ENCODE measurements at regions not wholly inside any gene's neighbourhood (a gene's known extent, or its start where the extent isn't known, plus 50 kb on each side); places are given as distances from the start of the nearest gene placed in this dataset.

DNA sequence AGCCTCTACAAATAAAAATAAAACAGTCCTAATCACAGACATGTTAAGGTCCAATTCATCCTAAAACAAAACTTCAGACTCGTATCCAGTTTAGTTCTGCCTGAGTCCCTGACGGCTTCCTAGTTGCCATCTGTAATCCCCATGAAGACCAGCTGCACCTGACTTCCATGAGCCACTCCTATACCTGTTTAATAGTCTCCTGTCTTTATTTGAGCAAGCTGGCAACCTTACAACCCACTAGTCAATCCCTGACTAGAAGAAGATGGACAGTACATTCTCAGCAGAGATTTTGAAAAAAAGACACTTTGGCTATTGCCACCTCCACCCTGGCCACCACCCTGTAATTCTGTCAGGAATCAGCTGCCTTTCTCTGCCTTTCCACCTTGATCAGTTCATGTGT, 197.7 kb downstream of the HIBADH start:
- no peak for DNase-seq

DNA sequence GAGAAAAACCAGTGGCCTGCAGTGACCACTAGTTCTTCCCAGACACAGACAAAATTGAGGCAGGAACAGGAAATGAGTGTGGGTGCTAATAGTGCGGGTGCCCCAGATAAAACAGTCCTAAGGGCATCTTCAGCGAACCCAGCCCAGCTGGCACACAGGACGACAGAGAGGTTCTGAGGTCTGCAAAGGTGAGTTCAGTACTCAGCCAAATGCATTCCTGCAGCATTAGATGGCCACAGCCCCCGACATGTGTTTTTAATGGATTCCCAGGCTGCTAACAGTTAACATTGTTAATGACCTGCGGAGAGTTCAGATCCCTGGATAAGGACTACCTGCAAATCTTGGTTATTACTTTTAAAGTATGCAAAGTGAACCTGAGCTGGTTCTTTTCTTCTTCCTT, 196.0 kb downstream of the HIBADH start:
- no peak for DNase-seq

DNA sequence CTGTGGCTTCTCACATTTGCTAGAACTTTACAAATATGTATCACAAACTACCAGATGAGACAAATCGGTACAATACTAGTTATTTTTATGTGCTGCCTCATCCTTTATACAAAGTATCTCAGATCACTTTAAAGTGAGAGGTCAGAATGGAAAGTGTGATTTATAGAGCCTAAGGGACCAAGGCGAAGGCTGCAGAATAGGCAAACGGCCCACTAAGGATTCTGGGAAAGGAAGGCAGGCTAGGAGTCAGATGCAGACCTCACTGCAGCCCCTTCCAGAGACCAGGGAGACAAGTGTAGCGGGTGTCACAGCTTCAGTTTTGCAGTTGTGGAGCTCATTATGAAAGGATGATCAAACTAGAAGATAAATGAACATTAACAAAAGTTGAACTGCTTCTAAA, 190.6 kb downstream of the HIBADH start:
- no peak for DNase-seq
